ENCODE measurements at regions not wholly inside any gene's neighbourhood (a gene's known extent, or its start where the extent isn't known, plus 50 kb on each side); places are given as distances from the start of the nearest gene placed in this dataset.

- H3K27me3 ChIP-seq, result no peaks in the 10 kb centered on the region
- intact Hi-C loops (cut with DNase I), result no loop called here
- peak; percentile 96 for DNase-seq (ENCODE audit: extremely low spot score)
- H3K27ac ChIP-seq (replicated peaks in 1 of 4), result peak overlapping the region; percentile 53 to 79 (median 72)
- H3K9me3 ChIP-seq, result no peaks in the 10 kb centered on the region
- 3% methylated on average over 5 of the region's 5 CpGs for WGBS
- TF ChIP-seq POLR2A (IDR thresholded peaks at IDR 0.05; ENCODE audit: low read depth) (no peak), CTCF (IDR thresholded peaks at IDR 0.05) (peak in 2 of 3 experiments; percentile 28 to 56), POLR2AphosphoS5 (IDR thresholded peaks at IDR 0.05) (peak; percentile 86 to 87), EP300 (IDR thresholded peaks at IDR 0.05) (no peak)
- H3K4me1 ChIP-seq, result peaks cover 19 to 38% (median 26%) of the 10 kb centered on the region in 4 donors
- H3K36me3 ChIP-seq, result no peaks in the 10 kb centered on the region
- peak overlapping the region in 3 of 4 donors; percentile 13 to 19 (median 15) for H3K4me3 ChIP-seq
Measured at GRCh38 chr12:68406134-68406576, 74.0 kb upstream of the MDM1 start.

GRCh38 chr12:68406911-68407310 is 74.7 kb upstream of the MDM1 start:
- no peak for TF ChIP-seq POLR2AphosphoS5 (IDR thresholded peaks at IDR 0.05)
- intact Hi-C loops (cut with DNase I), result no loop called here

GRCh38 chr12:68410018-68410660 is 78.0 kb upstream of the MDM1 start:
- H3K4me1 ChIP-seq, result peaks cover 16 to 24% (median 19%) of the 10 kb centered on the region in 4 donors
- H3K36me3 ChIP-seq, result no peaks in the 10 kb centered on the region
- H3K27ac ChIP-seq (replicated peaks in 1 of 4), result no peak overlapping the region
- TF ChIP-seq POLR2AphosphoS5 (IDR thresholded peaks at IDR 0.05) (no peak), POLR2A (IDR thresholded peaks at IDR 0.05; ENCODE audit: low read depth) (no peak), EP300 (IDR thresholded peaks at IDR 0.05) (no peak), CTCF (IDR thresholded peaks at IDR 0.05) (no peak)
- no peak for DNase-seq (ENCODE audit: extremely low spot score)
- no peaks in the 10 kb centered on the region for H3K9me3 ChIP-seq
- H3K27me3 ChIP-seq, result no peaks in the 10 kb centered on the region
- intact Hi-C loops (cut with DNase I), result no loop called here
- 93% methylated on average over 11 of the region's 11 CpGs for WGBS
- no peak overlapping the region for H3K4me3 ChIP-seq

More at GRCh38 chr12:68406911-68407310, 74.7 kb upstream of the MDM1 start:
- 80% methylated on average over 4 of the region's 4 CpGs for WGBS
- no peak for DNase-seq (ENCODE audit: extremely low spot score)
- Histone ChIP-seq H3K4me1 (peaks cover 19 to 38% (median 26%) of the 10 kb centered on the region in 4 donors), H3K9me3 (no peaks in the 10 kb centered on the region), H3K27me3 (no peaks in the 10 kb centered on the region), H3K4me3 (no peak overlapping the region), H3K27ac (replicated peaks in 1 of 4) (peak overlapping the region in 2 of 4 donors; percentile 79), H3K36me3 (no peaks in the 10 kb centered on the region)

GRCh38 chr12:68411371-68411770 is 79.2 kb upstream of the MDM1 start:
- no peaks in the 10 kb centered on the region for H3K9me3 ChIP-seq
- intact Hi-C loops (cut with DNase I), result no loop called here
- WGBS, result 97% methylated on average over 9 of the region's 9 CpGs
- H3K27me3 ChIP-seq, result no peaks in the 10 kb centered on the region
- no peak for TF ChIP-seq POLR2A (IDR thresholded peaks at IDR 0.05; ENCODE audit: low read depth)
- TF ChIP-seq POLR2AphosphoS5 (IDR thresholded peaks at IDR 0.05), result no peak
- no peak for TF ChIP-seq EP300 (IDR thresholded peaks at IDR 0.05)
- no peak for TF ChIP-seq CTCF (IDR thresholded peaks at IDR 0.05)
- no peak overlapping the region for H3K27ac ChIP-seq (replicated peaks in 1 of 4)
- no peak for DNase-seq (ENCODE audit: extremely low spot score)
- peaks cover 4 to 12% (median 8%) of the 10 kb centered on the region in 4 donors for H3K4me1 ChIP-seq
- H3K4me3 ChIP-seq, result no peak overlapping the region
- H3K36me3 ChIP-seq, result no peaks in the 10 kb centered on the region

GRCh38 chr12:68414988-68415387 is 82.8 kb upstream of the MDM1 start:
- Histone ChIP-seq H3K4me3 (no peak overlapping the region), H3K27ac (replicated peaks in 1 of 4) (no peak overlapping the region), H3K27me3 (no peaks in the 10 kb centered on the region), H3K4me1 (peaks cover 1 to 6% (median 4%) of the 10 kb centered on the region in 4 donors), H3K9me3 (no peaks in the 10 kb centered on the region), H3K36me3 (no peaks in the 10 kb centered on the region)
- no peak for DNase-seq (ENCODE audit: extremely low spot score)
- TF ChIP-seq POLR2A (IDR thresholded peaks at IDR 0.05; ENCODE audit: low read depth), result no peak
- no peak for TF ChIP-seq EP300 (IDR thresholded peaks at IDR 0.05)
- no peak for TF ChIP-seq POLR2AphosphoS5 (IDR thresholded peaks at IDR 0.05)
- TF ChIP-seq CTCF (IDR thresholded peaks at IDR 0.05), result no peak
- 82% methylated on average over 2 of the region's 2 CpGs for WGBS
- intact Hi-C loops (cut with DNase I), result no loop called here
